OCI-LY7 (cell line): ENCODE measurements at regions not wholly inside any gene's neighbourhood (a gene's known extent, or its start where the extent isn't known, plus 50 kb on each side); places are given as distances from the start of the nearest gene placed in this dataset.

Experiments
- BruUV-seq: library from RNA; stranded (reverse); fragments of 400-500 nt; replicated peaks from 2 replicates; lab custom pipeline; 2021; lab: Mats Ljungman, UMichigan
- CTCF ChIA-PET: fragments of 300-600 bp; sonication (Branson Sonifier 250); formaldehyde crosslinking; loops from one replicate; lab custom pipeline; 2022; ENCODE audit warnings: antibody characterized with exemption; ENCODE audit not compliant: unreplicated experiment; lab: Charles Lee
- POLR2A ChIA-PET: fragments of 300-600 bp; sonication (Branson Sonifier 250); formaldehyde crosslinking; loops from one replicate; lab custom pipeline; 2022; ENCODE audit warnings: antibody characterized with exemption; lab: Charles Lee
- DNase-seq: peaks from one replicate; pipeline ENCODE4 v3.0.0-alpha.2; 2015; ENCODE audit warnings: low spot score
- H2AFZ ChIP-seq: fragments of 200-600 bp; sonication (generic), shearing (Covaris generic); 2 replicates; pipeline ENCODE4 v1.6.1; 2014; ENCODE audit warnings: mild to moderate bottlenecking, antibody characterized with exemption, low read length, moderate library complexity
- H3K27ac ChIP-seq: fragments of 200-600 bp; sonication (generic); 2 replicates; pipeline ENCODE4 v1.5.1; 2014; ENCODE audit warnings: mixed run types, low read depth, mild to moderate bottlenecking, moderate library complexity, low read length, inconsistent platforms; ENCODE audit not compliant: poor library complexity, severe bottlenecking
- H3K36me3 ChIP-seq: fragments of 200-600 bp; sonication (generic); 2 replicates; pipeline ENCODE4 v1.6.1; 2014; ENCODE audit warnings: mild to moderate bottlenecking, antibody characterized with exemption, low read length, moderate library complexity, mixed read lengths; ENCODE audit not compliant: insufficient read depth
- H3K4me1 ChIP-seq: fragments of 200-600 bp; sonication (generic); 2 replicates; pipeline ENCODE4 v1.5.1; 2014; ENCODE audit warnings: mild to moderate bottlenecking, low read length; ENCODE audit not compliant: insufficient read depth, poor library complexity, severe bottlenecking
- H3K4me2 ChIP-seq: fragments of 200-600 bp; sonication (generic); 2 replicates; pipeline ENCODE4 v1.6.1; 2014; ENCODE audit warnings: mild to moderate bottlenecking, low read length
- H3K4me3 ChIP-seq: fragments of 200-600 bp; sonication (generic); 2 replicates; pipeline ENCODE4 v1.5.1; 2014; ENCODE audit warnings: mild to moderate bottlenecking, low read depth, low read length; ENCODE audit not compliant: poor library complexity, severe bottlenecking
- H3K79me2 ChIP-seq: fragments of 200-600 bp; sonication (generic); 2 replicates; pipeline ENCODE4 v1.6.1; 2016; ENCODE audit warnings: low read depth, mild to moderate bottlenecking, low read length, moderate library complexity, mixed read lengths; ENCODE audit not compliant: insufficient read depth
- H3K9me2 ChIP-seq: fragments of 200-600 bp; sonication (generic); 2 replicates; pipeline ENCODE4 v1.6.1; 2016; ENCODE audit warnings: mild to moderate bottlenecking, low read length, mixed read lengths; ENCODE audit not compliant: insufficient read depth
- H3K9me3 ChIP-seq: fragments of 200-600 bp; sonication (generic); 2 replicates; pipeline ENCODE4 v1.6.1; 2014; ENCODE audit warnings: mild to moderate bottlenecking, mixed run types, low read length, mixed read lengths
- H4K20me1 ChIP-seq: fragments of 200-600 bp; sonication (generic); 2 replicates; pipeline ENCODE4 v1.6.1; 2014; ENCODE audit warnings: mild to moderate bottlenecking, antibody characterized with exemption, low read length, moderate library complexity, mixed read lengths; ENCODE audit not compliant: insufficient read depth
- CTCF ChIP-seq: fragments of 200-600 bp; sonication (generic); conservative IDR thresholded peaks from 2 replicates; pipeline ENCODE4 v1.5.1; 2014; ENCODE audit warnings: mild to moderate bottlenecking, antibody characterized with exemption, low read length, moderate library complexity, mixed read lengths
- EZH2phosphoT487 ChIP-seq: fragments of 200-600 bp; sonication (generic); IDR thresholded peaks from 2 replicates; pipeline ENCODE4 v1.6.1; 2018; ENCODE audit warnings: low read depth, borderline replicate concordance, mild to moderate bottlenecking, mixed run types, antibody characterized with exemption, low read length, moderate library complexity, mixed read lengths
- intact Hi-C: fragments of 100-400 bp; cut with micrococcal nuclease; formaldehyde crosslinking; loops from one replicate; pipeline ENCODE4 v1.10.0; 2022; ENCODE audit not compliant: unreplicated experiment

- no peak overlapping the region for H3K4me3 ChIP-seq
- no peak for DNase-seq
- H3K9me3 ChIP-seq = no peaks in the 10 kb centered on the region
- intact Hi-C loops = no loop called here
- no peaks in the 10 kb centered on the region for H3K9me2 ChIP-seq
- no peak overlapping the region for H3K27ac ChIP-seq
- no TSS peak for BruUV-seq
- no peaks in the 10 kb centered on the region for H3K79me2 ChIP-seq
- no peaks in the 10 kb centered on the region for H3K4me1 ChIP-seq
- H3K36me3 ChIP-seq = no peaks in the 10 kb centered on the region
- H4K20me1 ChIP-seq = no peaks in the 10 kb centered on the region
- ChIA-PET POLR2A (no interaction called here), CTCF (no interaction called here)
- no peak for TF ChIP-seq CTCF
- TF ChIP-seq EZH2phosphoT487 = no peak
- H2AFZ ChIP-seq = no peak overlapping the region
- no peak overlapping the region for H3K4me2 ChIP-seq
Observed at GRCh38 chr12:81987371-81987770, 228.2 kb upstream of the PPFIA2 start.

- Histone ChIP-seq H3K27ac (no peak overlapping the region), H3K4me3 (no peak overlapping the region), H3K36me3 (no peaks in the 10 kb centered on the region), H3K9me2 (no peaks in the 10 kb centered on the region), H4K20me1 (no peaks in the 10 kb centered on the region), H2AFZ (no peak overlapping the region), H3K79me2 (no peaks in the 10 kb centered on the region), H3K4me2 (no peak overlapping the region), H3K4me1 (no peaks in the 10 kb centered on the region), H3K9me3 (no peaks in the 10 kb centered on the region)
- ChIA-PET CTCF (no interaction called here), POLR2A (no interaction called here)
- intact Hi-C loops = no loop called here
- DNase-seq = no peak
- no TSS peak for BruUV-seq
- TF ChIP-seq CTCF (no peak), EZH2phosphoT487 (no peak)
Observed at GRCh38 chr12:81976661-81977060, 217.5 kb upstream of the PPFIA2 start.

- H2AFZ ChIP-seq = no peak overlapping the region
- intact Hi-C loops = no loop called here
- TF ChIP-seq EZH2phosphoT487 = no peak
- TF ChIP-seq CTCF = no peak
- no peaks in the 10 kb centered on the region for H4K20me1 ChIP-seq
- POLR2A ChIA-PET = no interaction called here
- no peaks in the 10 kb centered on the region for H3K79me2 ChIP-seq
- no peaks in the 10 kb centered on the region for H3K4me1 ChIP-seq
- no TSS peak for BruUV-seq
- no peaks in the 10 kb centered on the region for H3K36me3 ChIP-seq
- CTCF ChIA-PET = no interaction called here
- no peaks in the 10 kb centered on the region for H3K9me2 ChIP-seq
- DNase-seq = no peak
- H3K9me3 ChIP-seq = no peaks in the 10 kb centered on the region
- H3K27ac ChIP-seq = no peak overlapping the region
- no peak overlapping the region for H3K4me3 ChIP-seq
- H3K4me2 ChIP-seq = no peak overlapping the region
Observed at GRCh38 chr12:81974762-81975161, 215.6 kb upstream of the PPFIA2 start.
